ENCODE measurements at regions not wholly inside any gene's neighbourhood (a gene's known extent, or its start where the extent isn't known, plus 50 kb on each side); places are given as distances from the start of the nearest gene placed in this dataset.

DNA sequence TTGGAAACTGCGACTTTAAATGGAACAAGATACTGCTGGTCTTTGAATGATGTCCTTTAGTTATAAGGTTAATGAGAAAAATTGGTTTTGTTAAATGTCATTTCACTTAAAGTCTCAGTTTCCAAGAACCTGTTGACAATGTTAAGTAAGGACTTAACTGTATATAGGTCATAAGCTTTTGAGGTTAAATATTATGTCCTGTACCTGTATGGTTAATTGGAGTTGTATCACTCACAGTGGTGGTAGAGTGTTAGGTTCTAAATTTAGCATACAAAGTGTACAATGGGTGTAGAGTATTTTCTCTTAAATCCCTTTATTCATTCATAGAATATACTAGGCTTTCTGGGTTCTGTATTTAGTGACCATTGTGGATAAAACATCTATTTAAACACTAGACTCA, 110.2 kb downstream of the HAUS1 start:
- Histone ChIP-seq H3K9me3 (ENCODE audit: insufficient read depth, low read depth, low read length) (no peaks in the 10 kb centered on the region), H2AFZ (ENCODE audit: low read depth, low read length) (no peak overlapping the region), H3K9ac (ENCODE audit: low read length) (no peak overlapping the region), H3K4me1 (ENCODE audit: insufficient read depth, low read length) (peaks cover 9% of the 10 kb centered on the region), H3K36me3 (ENCODE audit: insufficient read depth, low read length) (no peaks in the 10 kb centered on the region), H3K27me3 (ENCODE audit: insufficient read depth, low read length) (no peaks in the 10 kb centered on the region), H4K20me1 (ENCODE audit: insufficient read depth, low read length) (peaks cover 75% of the 10 kb centered on the region), H3K79me2 (ENCODE audit: insufficient read depth, low read length) (peaks cover 80% of the 10 kb centered on the region), H3K4me2 (ENCODE audit: low read length) (no peak overlapping the region), H3K4me3 (ENCODE audit: insufficient read depth, low read depth, low read length) (no peak overlapping the region), H3K27ac (ENCODE audit: low read depth, low read length) (no peak overlapping the region)
- Mint-ChIP-seq H3K4me1 (ENCODE audit: low read depth, unreplicated experiment) (peaks cover 10% of the 10 kb centered on the region), H3K4me3 (ENCODE audit: unreplicated experiment) (no peak overlapping the region), H3K27ac (ENCODE audit: unreplicated experiment) (no peak overlapping the region), H3K36me3 (ENCODE audit: low read depth, unreplicated experiment) (peaks cover 12% of the 10 kb centered on the region), H3K9me3 (ENCODE audit: unreplicated experiment) (no peaks in the 10 kb centered on the region), H3K27me3 (ENCODE audit: low read depth, unreplicated experiment) (no peaks in the 10 kb centered on the region)
- DNase-seq (ENCODE audit: low read depth) (no peak), FAIRE-seq (no peak)
- no peak for TF ChIP-seq EZH2 (IDR thresholded peaks at IDR 0.05; ENCODE audit: insufficient read depth, low read length)
- TF ChIP-seq, protein P1, sequence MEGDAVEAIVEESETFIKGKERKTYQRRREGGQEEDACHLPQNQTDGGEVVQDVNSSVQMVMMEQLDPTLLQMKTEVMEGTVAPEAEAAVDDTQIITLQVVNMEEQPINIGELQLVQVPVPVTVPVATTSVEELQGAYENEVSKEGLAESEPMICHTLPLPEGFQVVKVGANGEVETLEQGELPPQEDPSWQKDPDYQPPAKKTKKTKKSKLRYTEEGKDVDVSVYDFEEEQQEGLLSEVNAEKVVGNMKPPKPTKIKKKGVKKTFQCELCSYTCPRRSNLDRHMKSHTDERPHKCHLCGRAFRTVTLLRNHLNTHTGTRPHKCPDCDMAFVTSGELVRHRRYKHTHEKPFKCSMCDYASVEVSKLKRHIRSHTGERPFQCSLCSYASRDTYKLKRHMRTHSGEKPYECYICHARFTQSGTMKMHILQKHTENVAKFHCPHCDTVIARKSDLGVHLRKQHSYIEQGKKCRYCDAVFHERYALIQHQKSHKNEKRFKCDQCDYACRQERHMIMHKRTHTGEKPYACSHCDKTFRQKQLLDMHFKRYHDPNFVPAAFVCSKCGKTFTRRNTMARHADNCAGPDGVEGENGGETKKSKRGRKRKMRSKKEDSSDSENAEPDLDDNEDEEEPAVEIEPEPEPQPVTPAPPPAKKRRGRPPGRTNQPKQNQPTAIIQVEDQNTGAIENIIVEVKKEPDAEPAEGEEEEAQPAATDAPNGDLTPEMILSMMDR (IDR thresholded peaks at IDR 0.05; ENCODE audit: insufficient read depth, low read depth, low read length): no peak

DNA sequence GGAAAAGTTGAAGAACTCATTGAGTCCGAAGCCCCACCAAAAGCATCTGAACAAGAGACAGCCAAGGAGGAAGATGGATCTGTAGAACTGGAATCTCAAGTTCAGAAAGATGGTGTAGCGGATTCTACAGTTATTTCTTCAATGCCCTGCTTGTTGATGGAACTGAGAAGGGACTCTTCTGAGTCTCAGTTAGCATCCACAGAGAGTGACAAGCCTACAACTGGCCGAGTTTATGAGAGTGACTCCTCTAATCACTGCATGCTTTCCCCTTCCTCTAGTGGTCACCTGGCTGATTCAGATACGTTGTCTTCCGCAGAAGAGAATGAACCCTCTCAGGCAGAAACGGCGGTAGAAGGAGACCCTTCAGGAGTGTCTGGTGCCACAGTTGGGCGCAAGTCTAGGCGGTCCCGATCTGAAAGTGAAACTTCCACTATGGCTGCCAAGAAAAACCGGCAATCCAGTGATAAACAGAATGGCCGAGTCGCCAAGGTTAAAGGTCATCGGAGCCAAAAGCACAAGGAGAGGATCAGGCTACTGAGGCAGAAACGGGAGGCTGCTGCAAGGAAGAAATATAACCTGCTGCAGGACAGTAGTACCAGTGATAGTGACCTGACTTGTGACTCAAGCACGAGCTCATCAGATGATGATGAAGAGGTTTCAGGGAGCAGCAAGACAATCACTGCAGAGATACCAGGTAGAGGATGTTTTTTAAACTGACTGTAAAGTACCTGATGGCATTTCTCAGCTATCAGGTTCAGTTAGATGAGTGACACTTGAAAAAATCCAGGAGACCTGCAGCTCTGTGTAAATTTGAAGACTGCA, 111.9 kb downstream of the HAUS1 start:
- Histone ChIP-seq H3K27ac (ENCODE audit: low read depth, low read length) (no peak overlapping the region), H3K4me3 (ENCODE audit: insufficient read depth, low read depth, low read length) (no peak overlapping the region), H3K79me2 (ENCODE audit: insufficient read depth, low read length) (peaks cover 73% of the 10 kb centered on the region), H3K9ac (ENCODE audit: low read length) (no peak overlapping the region), H3K4me1 (ENCODE audit: insufficient read depth, low read length) (peaks cover 19% of the 10 kb centered on the region), H4K20me1 (ENCODE audit: insufficient read depth, low read length) (peaks cover 64% of the 10 kb centered on the region), H3K27me3 (ENCODE audit: insufficient read depth, low read length) (no peaks in the 10 kb centered on the region), H3K9me3 (ENCODE audit: insufficient read depth, low read depth, low read length) (no peaks in the 10 kb centered on the region), H3K36me3 (ENCODE audit: insufficient read depth, low read length) (no peaks in the 10 kb centered on the region), H2AFZ (ENCODE audit: low read depth, low read length) (no peak overlapping the region), H3K4me2 (ENCODE audit: low read length) (no peak overlapping the region)
- H3K36me3 Mint-ChIP-seq (ENCODE audit: low read depth, unreplicated experiment): peaks cover 12% of the 10 kb centered on the region
- no peak overlapping the region for H3K4me3 Mint-ChIP-seq (ENCODE audit: unreplicated experiment)
- no peaks in the 10 kb centered on the region for H3K9me3 Mint-ChIP-seq (ENCODE audit: unreplicated experiment)
- FAIRE-seq (no peak), DNase-seq (ENCODE audit: low read depth) (no peak)
- no peaks in the 10 kb centered on the region for H3K27me3 Mint-ChIP-seq (ENCODE audit: low read depth, unreplicated experiment)
- peaks cover 21% of the 10 kb centered on the region for H3K4me1 Mint-ChIP-seq (ENCODE audit: low read depth, unreplicated experiment)
- TF ChIP-seq, protein P1 (IDR thresholded peaks at IDR 0.05; ENCODE audit: insufficient read depth, low read depth, low read length): no peak
- no peak for TF ChIP-seq EZH2 (IDR thresholded peaks at IDR 0.05; ENCODE audit: insufficient read depth, low read length)
- H3K27ac Mint-ChIP-seq (ENCODE audit: unreplicated experiment): no peak overlapping the region

DNA sequence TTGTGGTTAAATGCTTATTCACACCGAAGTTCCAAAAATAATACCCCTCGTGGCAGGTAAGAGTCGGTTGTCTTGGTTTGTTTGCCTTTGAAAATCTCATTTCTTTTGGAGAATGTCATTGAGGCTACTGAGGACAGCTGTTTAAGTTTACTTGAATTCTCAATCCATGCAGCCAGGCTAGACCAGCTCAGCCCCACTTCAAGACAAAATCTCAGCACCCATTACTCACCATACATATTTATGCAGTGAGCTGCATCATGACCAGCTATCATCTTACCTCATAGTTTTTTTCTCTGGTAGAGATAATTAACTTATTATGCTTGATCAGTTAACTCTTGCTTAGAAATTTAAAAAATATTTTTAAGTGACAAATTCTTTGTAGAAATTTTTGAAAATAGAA, 115.9 kb downstream of the HAUS1 start:
- peaks cover 62% of the 10 kb centered on the region for H3K79me2 ChIP-seq (ENCODE audit: insufficient read depth, low read length)

More for the DNA sequence above, 115.9 kb downstream of the HAUS1 start:
- no peaks in the 10 kb centered on the region for H3K36me3 ChIP-seq (ENCODE audit: insufficient read depth, low read length)
- no peaks in the 10 kb centered on the region for H3K27me3 Mint-ChIP-seq (ENCODE audit: low read depth, unreplicated experiment)
- H3K9me3 Mint-ChIP-seq (ENCODE audit: unreplicated experiment): no peaks in the 10 kb centered on the region
- H3K4me1 Mint-ChIP-seq (ENCODE audit: low read depth, unreplicated experiment): peaks cover 26% of the 10 kb centered on the region
- no peaks in the 10 kb centered on the region for H3K9me3 ChIP-seq (ENCODE audit: insufficient read depth, low read depth, low read length)
- peak overlapping the region; percentile 48 for H3K27ac ChIP-seq (ENCODE audit: low read depth, low read length)
- peaks cover 12% of the 10 kb centered on the region for H3K36me3 Mint-ChIP-seq (ENCODE audit: low read depth, unreplicated experiment)
- H3K27ac Mint-ChIP-seq (ENCODE audit: unreplicated experiment): peak overlapping the region; percentile 34
- no peak overlapping the region for H3K4me3 ChIP-seq (ENCODE audit: insufficient read depth, low read depth, low read length)
- FAIRE-seq: no peak
- H3K9ac ChIP-seq (ENCODE audit: low read length): no peak overlapping the region
- DNase-seq (ENCODE audit: low read depth): peak; percentile 82
- peaks cover 10% of the 10 kb centered on the region for H3K4me1 ChIP-seq (ENCODE audit: insufficient read depth, low read length)
- H2AFZ ChIP-seq (ENCODE audit: low read depth, low read length): no peak overlapping the region
- no peaks in the 10 kb centered on the region for H3K27me3 ChIP-seq (ENCODE audit: insufficient read depth, low read length)
- peaks cover 61% of the 10 kb centered on the region for H4K20me1 ChIP-seq (ENCODE audit: insufficient read depth, low read length)
- no peak for TF ChIP-seq EZH2 (IDR thresholded peaks at IDR 0.05; ENCODE audit: insufficient read depth, low read length)
- TF ChIP-seq, protein P1 (IDR thresholded peaks at IDR 0.05; ENCODE audit: insufficient read depth, low read depth, low read length): no peak
- H3K4me2 ChIP-seq (ENCODE audit: low read length): peak overlapping the region; percentile 12
- no peak overlapping the region for H3K4me3 Mint-ChIP-seq (ENCODE audit: unreplicated experiment)

All from astrocyte (in vitro differentiated cells and primary cell).